ENCODE measurements at regions not wholly inside any gene's neighbourhood (a gene's known extent, or its start where the extent isn't known, plus 50 kb on each side); places are given as distances from the start of the nearest gene placed in this dataset.

DNA sequence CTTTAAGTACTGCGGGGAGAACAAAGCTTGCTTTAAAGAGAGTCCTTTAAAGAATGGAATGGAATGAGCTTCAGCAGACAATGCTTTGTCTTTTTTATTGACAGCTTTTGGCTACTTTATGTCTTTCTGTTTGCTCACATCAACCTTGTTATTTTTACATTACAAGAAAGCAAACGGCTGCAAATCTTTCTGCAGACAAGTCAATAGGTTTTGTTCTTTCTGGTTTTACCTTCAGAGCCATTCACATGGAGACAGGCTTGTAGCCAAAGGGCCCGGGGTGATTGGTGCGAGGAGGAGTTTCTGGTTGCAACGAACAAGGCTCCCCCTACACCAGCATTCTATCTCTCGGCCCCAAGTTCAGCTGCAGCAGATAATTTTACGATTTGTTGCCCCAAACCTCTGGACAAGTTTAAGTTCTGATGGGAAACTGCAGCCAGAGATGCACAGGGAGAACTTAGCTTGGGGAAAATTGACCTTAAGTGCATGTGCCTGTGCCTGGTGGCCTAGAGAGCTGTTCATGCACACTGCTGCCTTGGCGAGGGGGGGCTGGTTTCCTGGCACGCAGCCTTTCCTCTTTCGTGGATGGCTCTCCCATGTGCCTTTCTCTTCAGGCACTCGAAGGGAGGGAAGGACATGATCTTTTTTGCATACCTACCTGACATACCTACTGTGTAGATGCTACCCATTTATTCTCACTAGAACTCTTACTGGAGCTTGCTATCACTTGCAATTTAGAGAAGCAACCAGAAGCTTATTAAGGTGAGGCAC lies 543.2 kb downstream of the DCDC2C start:
- Histone ChIP-seq H3K27ac (ENCODE audit: poor library complexity, severe bottlenecking) (no peak overlapping the region), H3K36me3 (ENCODE audit: low read depth) (no peaks in the 10 kb centered on the region), H3K4me3 (ENCODE audit: severe bottlenecking) (no peak overlapping the region), H3K9me3 (ENCODE audit: severe bottlenecking) (no peaks in the 10 kb centered on the region), H3K27me3 (ENCODE audit: insufficient read depth, poor library complexity, severe bottlenecking) (no peaks in the 10 kb centered on the region), H3K4me1 (ENCODE audit: insufficient read depth, poor library complexity, severe bottlenecking) (no peaks in the 10 kb centered on the region)
- TF ChIP-seq CTCF (IDR thresholded peaks at IDR 0.05; ENCODE audit: poor library complexity, severe bottlenecking): no peak
- no peak for ATAC-seq (ENCODE audit: low read depth)
- no peak for DNase-seq (ENCODE audit: low spot score)

GRCh38 chr2:4247791-4248190 lies 544.4 kb downstream of the DCDC2C start:
- no peak for TF ChIP-seq CTCF (IDR thresholded peaks at IDR 0.05; ENCODE audit: poor library complexity, severe bottlenecking)
- no peaks in the 10 kb centered on the region for H3K9me3 ChIP-seq (ENCODE audit: severe bottlenecking)

GRCh38 chr2:4255491-4255890 lies 552.1 kb downstream of the DCDC2C start:
- no peak for ATAC-seq (ENCODE audit: low read depth)
- Histone ChIP-seq H3K27me3 (ENCODE audit: insufficient read depth, poor library complexity, severe bottlenecking) (no peaks in the 10 kb centered on the region), H3K4me3 (ENCODE audit: severe bottlenecking) (no peak overlapping the region), H3K9me3 (ENCODE audit: severe bottlenecking) (no peaks in the 10 kb centered on the region), H3K36me3 (ENCODE audit: low read depth) (no peaks in the 10 kb centered on the region), H3K4me1 (ENCODE audit: insufficient read depth, poor library complexity, severe bottlenecking) (no peaks in the 10 kb centered on the region), H3K27ac (ENCODE audit: poor library complexity, severe bottlenecking) (no peak overlapping the region)
- TF ChIP-seq CTCF (IDR thresholded peaks at IDR 0.05; ENCODE audit: poor library complexity, severe bottlenecking): no peak
- DNase-seq (ENCODE audit: low spot score): no peak

More at GRCh38 chr2:4247791-4248190, 544.4 kb downstream of the DCDC2C start:
- Histone ChIP-seq H3K27ac (ENCODE audit: poor library complexity, severe bottlenecking) (no peak overlapping the region), H3K27me3 (ENCODE audit: insufficient read depth, poor library complexity, severe bottlenecking) (no peaks in the 10 kb centered on the region), H3K36me3 (ENCODE audit: low read depth) (no peaks in the 10 kb centered on the region), H3K4me1 (ENCODE audit: insufficient read depth, poor library complexity, severe bottlenecking) (no peaks in the 10 kb centered on the region), H3K4me3 (ENCODE audit: severe bottlenecking) (no peak overlapping the region)
- no peak for DNase-seq (ENCODE audit: low spot score)
- ATAC-seq (ENCODE audit: low read depth): no peak

GRCh38 chr2:4256351-4256750 lies 553.0 kb downstream of the DCDC2C start:
- no peak overlapping the region for H3K27ac ChIP-seq (ENCODE audit: poor library complexity, severe bottlenecking)
- no peaks in the 10 kb centered on the region for H3K27me3 ChIP-seq (ENCODE audit: insufficient read depth, poor library complexity, severe bottlenecking)
- no peaks in the 10 kb centered on the region for H3K9me3 ChIP-seq (ENCODE audit: severe bottlenecking)
- H3K4me1 ChIP-seq (ENCODE audit: insufficient read depth, poor library complexity, severe bottlenecking): no peaks in the 10 kb centered on the region
- ATAC-seq (ENCODE audit: low read depth) (no peak), DNase-seq (ENCODE audit: low spot score) (no peak)
- TF ChIP-seq CTCF (IDR thresholded peaks at IDR 0.05; ENCODE audit: poor library complexity, severe bottlenecking): no peak
- H3K36me3 ChIP-seq (ENCODE audit: low read depth): no peaks in the 10 kb centered on the region
- no peak overlapping the region for H3K4me3 ChIP-seq (ENCODE audit: severe bottlenecking)

- H3K4me3 ChIP-seq (ENCODE audit: severe bottlenecking): no peak overlapping the region
- no peak overlapping the region for H3K27ac ChIP-seq (ENCODE audit: poor library complexity, severe bottlenecking)
- no peaks in the 10 kb centered on the region for H3K36me3 ChIP-seq (ENCODE audit: low read depth)
- H3K4me1 ChIP-seq (ENCODE audit: insufficient read depth, poor library complexity, severe bottlenecking): no peaks in the 10 kb centered on the region
- no peak for TF ChIP-seq CTCF (IDR thresholded peaks at IDR 0.05; ENCODE audit: poor library complexity, severe bottlenecking)
- no peaks in the 10 kb centered on the region for H3K27me3 ChIP-seq (ENCODE audit: insufficient read depth, poor library complexity, severe bottlenecking)
- ATAC-seq (ENCODE audit: low read depth): peak; percentile 77
- no peak for DNase-seq (ENCODE audit: low spot score)
- no peaks in the 10 kb centered on the region for H3K9me3 ChIP-seq (ENCODE audit: severe bottlenecking)
Observed at GRCh38 chr2:4258563-4258962, 555.2 kb downstream of the DCDC2C start.
